ENCODE measurements at regions not wholly inside any gene's neighbourhood (a gene's known extent, or its start where the extent isn't known, plus 50 kb on each side); places are given as distances from the start of the nearest gene placed in this dataset.
"Not testable (repeated sequence)": the region's sequence is repeated elsewhere in the genome, so short reads cannot be mapped to it uniquely, and the experiment has no call there.

- TF ChIP-seq CTCF (IDR thresholded peaks at IDR 0.05); POLR2A (IDR thresholded peaks at IDR 0.05); EP300 (IDR thresholded peaks at IDR 0.05; ENCODE audit: low read depth): not testable (repeated sequence)
Observed at GRCh38 chr6:27127874-27128273, 119.6 kb upstream of the PRSS16 start.

Data from transverse colon (tissue), 3 donors.